ENCODE measurements at regions not wholly inside any gene's neighbourhood (a gene's known extent, or its start where the extent isn't known, plus 50 kb on each side); places are given as distances from the start of the nearest gene placed in this dataset.
"Not testable (repeated sequence)": the region's sequence is repeated elsewhere in the genome, so short reads cannot be mapped to it uniquely, and the experiment has no call there.

- H3K79me2 ChIP-seq (ENCODE audit: insufficient read depth) = no peaks in the 10 kb centered on the region
- H3K4me2 ChIP-seq (ENCODE audit: unreplicated experiment) = no peak overlapping the region
Measured at GRCh38 chr1:68770817-68771216, 273.9 kb upstream of the DEPDC1 start.

DNA sequence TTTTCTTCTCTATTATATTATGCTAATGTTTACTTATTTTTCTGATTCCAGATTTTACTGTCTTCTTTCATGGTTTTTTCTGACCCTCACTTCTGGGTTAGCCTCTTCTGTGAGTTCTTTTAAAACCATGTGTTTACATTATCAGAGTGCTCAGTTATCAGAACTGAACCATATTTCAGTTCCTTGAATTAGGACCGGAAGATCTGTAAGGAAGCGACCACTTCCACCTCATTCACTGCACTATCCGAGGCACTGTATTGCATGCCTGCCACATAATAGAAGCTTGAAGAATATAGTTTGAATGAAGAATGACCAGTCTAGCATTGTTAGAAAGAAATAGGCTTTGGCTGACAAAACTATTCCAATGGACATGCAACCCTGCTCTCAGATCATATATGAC, 281.0 kb upstream of the DEPDC1 start:
- Histone ChIP-seq H3K4me1 (ENCODE audit: insufficient read depth) (no peaks in the 10 kb centered on the region), H3K9ac (no peak overlapping the region), H3K4me2 (ENCODE audit: unreplicated experiment) (no peak overlapping the region), H4K20me1 (ENCODE audit: insufficient read depth) (no peaks in the 10 kb centered on the region), H3K36me3 (ENCODE audit: low read depth) (no peaks in the 10 kb centered on the region), H3K79me2 (ENCODE audit: insufficient read depth) (no peaks in the 10 kb centered on the region), H2AFZ (no peak overlapping the region), H3K27me3 (replicated peaks; ENCODE audit: insufficient read depth) (no peaks in the 10 kb centered on the region), H3K9me3 (ENCODE audit: low read depth) (no peaks in the 10 kb centered on the region), H3K4me3 (no peak overlapping the region), H3K9me2 (ENCODE audit: insufficient read depth) (no peaks in the 10 kb centered on the region), H3F3A (ENCODE audit: insufficient read depth) (no peaks in the 10 kb centered on the region), H3K27ac (no peak overlapping the region)
- WGBS, 2 experiments (ENCODE audit: low coverage in 1 of 2, low lambda C conversion rate in 2 of 2, missing lambda C conversion rate in 2 of 2) = 63 to 68% methylated on average over 3 of the region's 3 CpGs
- no peak for DNase-seq
- TF ChIP-seq EZH2phosphoT487 (IDR thresholded peaks at IDR 0.05; ENCODE audit: insufficient read depth, low read depth) = no peak
- no peak for TF ChIP-seq EZH2 (IDR thresholded peaks at IDR 0.05; ENCODE audit: insufficient read depth, poor library complexity, severe bottlenecking)
- in situ Hi-C loops (cut with MboI) = no loop called here

More at GRCh38 chr1:68770817-68771216, 273.9 kb upstream of the DEPDC1 start:
- in situ Hi-C loops (cut with MboI) = no loop called here
- no peaks in the 10 kb centered on the region for H4K20me1 ChIP-seq (ENCODE audit: insufficient read depth)
- no peaks in the 10 kb centered on the region for H3K9me3 ChIP-seq (ENCODE audit: low read depth)
- no peaks in the 10 kb centered on the region for H3K27me3 ChIP-seq (replicated peaks; ENCODE audit: insufficient read depth)
- H3F3A ChIP-seq (ENCODE audit: insufficient read depth) = no peaks in the 10 kb centered on the region
- no peak for TF ChIP-seq EZH2phosphoT487 (IDR thresholded peaks at IDR 0.05; ENCODE audit: insufficient read depth, low read depth)
- no peak for TF ChIP-seq EZH2 (IDR thresholded peaks at IDR 0.05; ENCODE audit: insufficient read depth, poor library complexity, severe bottlenecking)
- no peak overlapping the region for H3K27ac ChIP-seq
- no peaks in the 10 kb centered on the region for H3K4me1 ChIP-seq (ENCODE audit: insufficient read depth)
- H3K4me3 ChIP-seq = no peak overlapping the region
- no peak overlapping the region for H2AFZ ChIP-seq
- DNase-seq = no peak
- WGBS, 2 experiments (ENCODE audit: low coverage in 1 of 2, low lambda C conversion rate in 2 of 2, missing lambda C conversion rate in 2 of 2) = 31 to 33% methylated on average over 3 of the region's 3 CpGs
- no peaks in the 10 kb centered on the region for H3K36me3 ChIP-seq (ENCODE audit: low read depth)
- no peak overlapping the region for H3K9ac ChIP-seq
- no peaks in the 10 kb centered on the region for H3K9me2 ChIP-seq (ENCODE audit: insufficient read depth)

GRCh38 chr1:68779841-68780240, 283.0 kb upstream of the DEPDC1 start:
- H3K4me1 ChIP-seq (ENCODE audit: insufficient read depth); H3K4me3 ChIP-seq; H3K9me3 ChIP-seq (ENCODE audit: low read depth); H4K20me1 ChIP-seq (ENCODE audit: insufficient read depth); H3K27ac ChIP-seq; H3K36me3 ChIP-seq (ENCODE audit: low read depth); H3K9ac ChIP-seq; H3K79me2 ChIP-seq (ENCODE audit: insufficient read depth); H3F3A ChIP-seq (ENCODE audit: insufficient read depth); H2AFZ ChIP-seq; DNase-seq; H3K9me2 ChIP-seq (ENCODE audit: insufficient read depth); in situ Hi-C loops (cut with MboI); H3K27me3 ChIP-seq (replicated peaks; ENCODE audit: insufficient read depth); H3K4me2 ChIP-seq (ENCODE audit: unreplicated experiment): not testable (repeated sequence)
- 5 to 7% methylated on average over 1 of the region's 1 CpG for WGBS, 2 experiments (ENCODE audit: low coverage in 1 of 2, low lambda C conversion rate in 2 of 2, missing lambda C conversion rate in 2 of 2)

- H3K79me2 ChIP-seq (ENCODE audit: insufficient read depth) = no peaks in the 10 kb centered on the region
- no peaks in the 10 kb centered on the region for H3K4me1 ChIP-seq (ENCODE audit: insufficient read depth)
- no peak overlapping the region for H3K27ac ChIP-seq
- H2AFZ ChIP-seq = no peak overlapping the region
- TF ChIP-seq EZH2 (IDR thresholded peaks at IDR 0.05; ENCODE audit: insufficient read depth, poor library complexity, severe bottlenecking) = no peak
- TF ChIP-seq EZH2phosphoT487 (IDR thresholded peaks at IDR 0.05; ENCODE audit: insufficient read depth, low read depth) = no peak
- 17 to 22% methylated on average over 5 of the region's 5 CpGs for WGBS, 2 experiments (ENCODE audit: low coverage in 1 of 2, low lambda C conversion rate in 2 of 2, missing lambda C conversion rate in 2 of 2)
- H3K4me3 ChIP-seq = no peak overlapping the region
- H3K9me3 ChIP-seq (ENCODE audit: low read depth) = no peaks in the 10 kb centered on the region
- no peaks in the 10 kb centered on the region for H3K9me2 ChIP-seq (ENCODE audit: insufficient read depth)
- no peak for DNase-seq
- H4K20me1 ChIP-seq (ENCODE audit: insufficient read depth) = no peaks in the 10 kb centered on the region
- in situ Hi-C loops (cut with MboI) = no loop called here
- H3K27me3 ChIP-seq (replicated peaks; ENCODE audit: insufficient read depth) = no peaks in the 10 kb centered on the region
- H3K4me2 ChIP-seq (ENCODE audit: unreplicated experiment) = no peak overlapping the region
- no peaks in the 10 kb centered on the region for H3K36me3 ChIP-seq (ENCODE audit: low read depth)
- no peaks in the 10 kb centered on the region for H3F3A ChIP-seq (ENCODE audit: insufficient read depth)
- H3K9ac ChIP-seq = no peak overlapping the region
Measured at GRCh38 chr1:68780919-68781318, 284.0 kb upstream of the DEPDC1 start.

DNA sequence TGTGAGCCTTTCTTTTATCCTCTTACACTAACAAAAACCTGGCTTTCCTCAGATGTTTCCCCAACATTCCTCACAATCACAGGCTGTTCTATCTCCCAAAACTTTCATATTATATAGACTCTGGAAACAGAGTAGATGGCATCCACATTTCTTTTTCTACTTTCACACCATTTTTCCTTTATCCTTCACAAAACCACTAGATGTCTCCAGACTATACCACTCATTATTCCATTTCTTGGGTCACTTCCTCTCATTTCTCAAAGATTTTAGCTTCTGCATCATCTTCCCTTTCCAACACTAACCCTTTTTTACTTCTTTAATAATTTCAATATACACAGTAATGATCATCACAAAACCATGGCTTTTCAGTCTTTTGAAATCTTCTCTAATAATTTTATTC, 286.0 kb upstream of the DEPDC1 start:
- H3K27me3 ChIP-seq (replicated peaks; ENCODE audit: insufficient read depth) = no peaks in the 10 kb centered on the region
- H3K9me3 ChIP-seq (ENCODE audit: low read depth) = no peaks in the 10 kb centered on the region
- H3K79me2 ChIP-seq (ENCODE audit: insufficient read depth) = no peaks in the 10 kb centered on the region
- H3K9me2 ChIP-seq (ENCODE audit: insufficient read depth) = no peaks in the 10 kb centered on the region
- no peak overlapping the region for H3K4me3 ChIP-seq
- no peak for TF ChIP-seq EZH2phosphoT487 (IDR thresholded peaks at IDR 0.05; ENCODE audit: insufficient read depth, low read depth)
- no peak overlapping the region for H2AFZ ChIP-seq
- H3K27ac ChIP-seq = no peak overlapping the region
- no peaks in the 10 kb centered on the region for H3F3A ChIP-seq (ENCODE audit: insufficient read depth)
- no peak overlapping the region for H3K4me2 ChIP-seq (ENCODE audit: unreplicated experiment)
- no peaks in the 10 kb centered on the region for H4K20me1 ChIP-seq (ENCODE audit: insufficient read depth)
- H3K9ac ChIP-seq = no peak overlapping the region
- no peaks in the 10 kb centered on the region for H3K36me3 ChIP-seq (ENCODE audit: low read depth)
- DNase-seq = no peak
- in situ Hi-C loops (cut with MboI) = no loop called here
- H3K4me1 ChIP-seq (ENCODE audit: insufficient read depth) = no peaks in the 10 kb centered on the region

Measured in GM23248 (cell line).